ENCODE measurements at regions not wholly inside any gene's neighbourhood (a gene's known extent, or its start where the extent isn't known, plus 50 kb on each side); places are given as distances from the start of the nearest gene placed in this dataset.
A peak's percentile ranks its signal among the peaks of the same experiment; 100 is the strongest.
"Not testable (repeated sequence)": the region's sequence is repeated elsewhere in the genome, so short reads cannot be mapped to it uniquely, and the experiment has no call there.

GRCh38 chr10:114708084-114708483 lies 50.0 kb upstream of the ABLIM1 start:
- DNase-seq (ENCODE audit: low read depth in 2 of 2): no peak

GRCh38 chr10:114708717-114709335 lies 50.8 kb upstream of the ABLIM1 start:
- peak in 1 of 2 donors; percentile 48 for DNase-seq (ENCODE audit: low read depth in 2 of 2)

DNA sequence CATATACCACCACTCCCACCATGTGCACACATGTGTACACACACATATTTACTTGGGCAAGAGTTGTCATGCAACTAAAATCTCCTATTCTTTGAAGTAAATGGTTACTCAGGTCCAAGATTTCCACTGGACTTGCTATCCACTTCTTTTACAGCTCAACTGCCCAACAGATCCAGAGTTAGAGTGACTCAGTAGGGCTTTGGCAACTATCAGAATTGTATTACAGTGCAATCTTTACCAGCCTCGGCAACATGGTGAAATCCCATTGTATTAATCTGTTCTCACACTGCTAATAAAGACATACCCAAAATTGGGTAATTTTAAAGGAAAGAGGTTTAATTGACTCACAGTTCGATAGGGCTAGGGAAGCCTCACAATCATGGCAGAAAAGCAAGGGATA lies 51.9 kb upstream of the ABLIM1 start:
- no peak for DNase-seq (ENCODE audit: low read depth in 2 of 2)

- no peak for DNase-seq (ENCODE audit: low read depth in 2 of 2)
Observed at GRCh38 chr10:114711176-114711868, 53.2 kb upstream of the ABLIM1 start.

- DNase-seq (ENCODE audit: low read depth in 2 of 2): no peak
Observed at GRCh38 chr10:114711869-114712250, 53.8 kb upstream of the ABLIM1 start.

DNA sequence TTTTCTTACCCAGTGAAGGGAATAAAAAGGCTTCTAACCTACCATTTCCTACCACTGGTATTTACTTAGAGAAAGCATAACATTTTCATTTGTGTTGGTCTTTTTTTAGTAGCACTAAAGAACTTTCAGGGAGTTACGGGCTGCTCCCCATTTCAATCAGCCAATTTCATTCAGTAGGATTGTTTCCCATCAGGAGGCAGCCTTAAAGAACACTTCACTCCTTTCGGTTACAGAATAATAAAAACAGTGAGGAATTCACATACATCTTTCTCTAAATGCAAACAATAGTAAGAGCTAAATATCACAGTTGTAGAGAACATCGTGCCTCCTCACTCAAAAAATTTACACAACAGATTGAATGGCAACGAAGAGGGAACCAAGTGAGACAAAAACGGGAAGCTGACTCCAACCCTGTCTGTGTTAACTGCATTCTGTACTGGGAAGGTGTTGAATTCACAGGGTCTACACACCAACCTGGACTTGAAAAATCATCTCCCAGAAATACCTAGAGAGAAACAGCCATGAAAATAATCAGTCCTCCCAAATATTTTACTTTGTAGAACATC lies 55.5 kb upstream of the ABLIM1 start:
- DNase-seq (ENCODE audit: low read depth in 2 of 2): peak in 1 of 2 donors; percentile 34

- peak in 1 of 2 donors; percentile 91 for DNase-seq (ENCODE audit: low read depth in 2 of 2)
Observed at GRCh38 chr10:114714281-114714741, 56.2 kb upstream of the ABLIM1 start.

DNA sequence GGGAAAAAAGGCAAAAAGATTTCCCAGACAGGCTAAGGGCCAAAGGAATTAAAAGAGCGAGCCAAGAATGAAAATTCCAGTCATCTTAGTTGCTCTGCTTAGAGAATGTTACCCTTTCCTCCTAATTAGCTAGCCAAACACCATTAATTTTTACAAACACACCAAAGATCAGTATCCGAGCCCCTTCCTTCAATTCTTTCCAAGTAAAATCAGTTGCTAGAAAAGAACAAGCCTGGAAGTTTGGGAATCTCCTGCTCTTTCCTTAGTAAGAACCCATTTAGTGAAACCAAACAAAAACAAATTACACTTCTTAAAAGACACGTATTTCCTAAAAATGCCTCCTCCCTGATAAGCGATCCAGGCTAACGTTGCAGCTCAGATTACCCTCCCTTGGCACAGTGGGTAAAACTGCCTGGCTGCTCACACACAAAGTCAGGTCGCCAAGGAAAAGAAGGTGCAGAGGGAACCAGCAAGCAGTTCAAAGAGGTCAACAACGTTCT lies 57.1 kb upstream of the ABLIM1 start:
- peak in 1 of 2 donors; percentile 75 for DNase-seq (ENCODE audit: low read depth in 2 of 2)

GRCh38 chr10:114716811-114717404 lies 58.8 kb upstream of the ABLIM1 start:
- no peak for DNase-seq (ENCODE audit: low read depth in 2 of 2)

- not testable (repeated sequence) for DNase-seq (ENCODE audit: low read depth in 2 of 2)
Observed at GRCh38 chr10:114717881-114718280, 59.8 kb upstream of the ABLIM1 start.

DNA sequence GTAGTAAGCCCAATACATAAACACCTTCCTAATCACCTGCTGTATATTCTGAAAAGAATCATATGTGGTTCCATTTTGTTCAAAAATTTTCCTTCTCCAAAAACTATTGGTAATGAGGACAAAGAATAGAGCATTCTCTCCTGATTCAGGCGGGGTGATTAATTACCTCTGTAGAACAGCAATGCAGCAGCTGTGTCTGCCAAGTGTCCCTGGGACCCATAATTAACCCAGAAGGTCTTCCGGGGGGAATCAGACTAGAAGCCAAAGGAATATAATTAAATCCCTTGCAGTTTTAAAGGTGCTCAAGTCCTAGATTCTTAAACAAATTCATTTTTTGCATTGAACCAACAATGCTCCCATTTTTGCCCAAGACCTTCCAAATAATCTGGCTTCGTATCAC lies 60.3 kb upstream of the ABLIM1 start:
- DNase-seq (ENCODE audit: low read depth in 2 of 2): no peak

- no peak for DNase-seq (ENCODE audit: low read depth in 2 of 2)
Observed at GRCh38 chr10:114719311-114719710, 61.2 kb upstream of the ABLIM1 start.

DNA sequence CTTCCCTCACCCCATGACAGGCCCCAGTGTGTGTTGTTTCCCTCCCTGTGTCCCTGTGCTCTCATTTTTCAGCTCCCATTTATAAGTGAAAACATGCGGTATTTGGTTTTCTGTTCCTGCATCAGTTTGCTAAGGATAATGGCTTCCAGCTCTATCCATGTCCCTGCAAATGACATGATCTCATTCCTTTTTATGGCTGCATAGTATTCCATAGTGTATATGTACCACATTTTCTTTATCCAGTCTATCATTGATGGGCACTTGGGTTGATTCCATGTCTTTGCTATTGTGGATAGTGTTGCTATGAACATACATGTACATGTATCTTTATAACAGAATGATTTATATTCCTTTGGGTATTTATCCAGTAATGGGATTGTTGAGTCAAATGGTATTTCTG lies 61.9 kb upstream of the ABLIM1 start:
- not testable (repeated sequence) for DNase-seq (ENCODE audit: low read depth in 2 of 2)

GRCh38 chr10:114720685-114721278 lies 62.7 kb upstream of the ABLIM1 start:
- peak in 1 of 2 donors; percentile 23 for DNase-seq (ENCODE audit: low read depth in 2 of 2)

DNA sequence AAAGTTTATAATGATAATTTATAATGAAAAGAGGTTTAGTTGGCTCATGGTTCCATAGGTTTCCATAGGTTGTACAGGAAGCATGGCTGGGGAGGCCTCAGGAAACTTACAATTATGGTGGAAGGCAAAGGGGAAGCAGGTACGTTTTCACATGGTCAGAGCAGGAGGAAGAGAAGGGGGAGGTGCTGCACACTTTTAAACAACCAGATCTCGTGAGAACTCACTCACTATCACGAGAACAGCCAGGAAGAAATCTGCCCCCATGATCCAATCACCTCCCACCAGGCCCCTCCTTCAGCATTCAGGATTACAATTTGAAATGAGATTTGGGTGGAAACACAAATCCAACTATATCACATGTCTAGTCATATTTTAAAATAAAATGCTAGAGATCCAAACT lies 64.1 kb upstream of the ABLIM1 start:
- not testable (repeated sequence) for DNase-seq (ENCODE audit: low read depth in 2 of 2)

GRCh38 chr10:114723361-114723760 lies 65.3 kb upstream of the ABLIM1 start:
- no peak for DNase-seq (ENCODE audit: low read depth in 2 of 2)

- no peak for DNase-seq (ENCODE audit: low read depth in 2 of 2)
Observed at GRCh38 chr10:114723991-114724715, 66.1 kb upstream of the ABLIM1 start.

- no peak for DNase-seq (ENCODE audit: low read depth in 2 of 2)
Observed at GRCh38 chr10:114724716-114725106, 66.6 kb upstream of the ABLIM1 start.

- peak in 1 of 2 donors; percentile 24 for DNase-seq (ENCODE audit: low read depth in 2 of 2)
Observed at GRCh38 chr10:114726820-114727271, 68.8 kb upstream of the ABLIM1 start.

GRCh38 chr10:114728325-114728724 lies 70.2 kb upstream of the ABLIM1 start:
- no peak for DNase-seq (ENCODE audit: low read depth in 2 of 2)

DNA sequence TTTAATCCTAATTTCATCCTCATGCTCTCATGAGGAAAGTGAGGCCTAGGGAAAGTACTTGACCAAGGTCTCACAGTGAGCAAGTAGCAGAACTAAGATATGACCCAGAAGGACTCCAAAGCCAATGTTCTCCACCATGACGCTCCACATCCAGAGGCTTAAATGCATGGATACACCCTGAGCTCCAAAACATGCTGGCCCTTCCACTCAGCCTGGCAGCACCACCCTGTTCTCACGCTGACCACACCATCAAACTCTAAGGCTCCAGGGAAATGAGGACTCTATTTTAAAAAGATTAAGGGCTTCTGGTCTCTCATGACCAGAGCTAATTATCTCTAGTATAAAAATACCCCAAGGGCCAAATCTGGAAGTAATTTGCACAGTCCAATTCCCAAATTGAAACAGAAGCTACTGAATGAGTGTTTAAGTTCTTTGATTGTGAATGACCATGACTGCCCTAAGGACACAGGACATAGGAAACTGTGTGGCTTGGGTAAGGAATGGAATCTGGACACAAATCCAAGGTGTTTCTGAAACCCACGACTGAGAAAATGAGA lies 71.1 kb upstream of the ABLIM1 start:
- no peak for DNase-seq (ENCODE audit: low read depth in 2 of 2)

Measured in dermis microvascular lymphatic vessel endothelial cell (primary cell).